Prostate gland (tissue), 2 donors: ENCODE measurements at regions not wholly inside any gene's neighbourhood (a gene's known extent, or its start where the extent isn't known, plus 50 kb on each side); places are given as distances from the start of the nearest gene placed in this dataset.

Experiments used
- CTCF ChIP-seq, 4 experiments: fragments of 200-600 bp in 2 of 4; fragments of 450-650 bp in 2 of 4; sonication (generic) in 2 of 4; IDR thresholded peaks; 1 replicate in 3 of 4; 2 replicates in 1 of 4; pipeline ENCODE4 v1.5.1; 2016 to 2019; ENCODE audit warnings: antibody characterized with exemption in 4 of 4, mild to moderate bottlenecking in 2 of 4, moderate library complexity in 2 of 4
- POLR2AphosphoS5 ChIP-seq: sonication (generic); formaldehyde crosslinking; IDR thresholded peaks from one replicate; pipeline ENCODE4 v1.6.1; 2017; ENCODE audit warnings: antibody characterized with exemption

DNA sequence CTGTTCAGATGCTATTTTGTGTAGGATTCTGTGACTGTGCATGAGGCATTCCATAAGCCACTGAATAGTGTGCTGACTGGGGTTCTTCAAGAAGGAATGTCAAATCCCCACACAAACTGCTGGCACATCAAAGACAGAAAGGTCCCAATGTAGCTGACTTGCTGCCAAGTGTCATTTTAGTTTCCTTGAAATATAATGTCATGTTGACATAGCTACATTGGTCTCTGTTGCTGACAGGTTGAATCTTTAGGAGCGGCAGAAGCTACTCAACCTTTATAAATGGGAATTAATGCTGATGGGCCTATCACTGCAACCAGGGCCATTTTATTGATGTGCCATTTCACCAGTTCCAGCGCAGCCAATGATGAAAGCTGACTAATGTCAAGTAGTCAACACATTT, 1110.7 kb upstream of the B3GALT2 start:
- TF ChIP-seq CTCF (IDR thresholded peaks at IDR 0.05) (no peak), POLR2AphosphoS5 (no peak)
